Central memory CD4-positive, alpha-beta T cell (primary cell): ENCODE measurements at regions not wholly inside any gene's neighbourhood (a gene's known extent, or its start where the extent isn't known, plus 50 kb on each side); places are given as distances from the start of the nearest gene placed in this dataset.
"Not testable (repeated sequence)": the region's sequence is repeated elsewhere in the genome, so short reads cannot be mapped to it uniquely, and the experiment has no call there.

Experiments used
- DNase-seq: peaks from one replicate; pipeline ENCODE4 v3.0.0; 2022

GRCh38 chr1:120232834-120233660, 56.7 kb upstream of the SEC22B start:
- DNase-seq = peak; percentile 5

DNA sequence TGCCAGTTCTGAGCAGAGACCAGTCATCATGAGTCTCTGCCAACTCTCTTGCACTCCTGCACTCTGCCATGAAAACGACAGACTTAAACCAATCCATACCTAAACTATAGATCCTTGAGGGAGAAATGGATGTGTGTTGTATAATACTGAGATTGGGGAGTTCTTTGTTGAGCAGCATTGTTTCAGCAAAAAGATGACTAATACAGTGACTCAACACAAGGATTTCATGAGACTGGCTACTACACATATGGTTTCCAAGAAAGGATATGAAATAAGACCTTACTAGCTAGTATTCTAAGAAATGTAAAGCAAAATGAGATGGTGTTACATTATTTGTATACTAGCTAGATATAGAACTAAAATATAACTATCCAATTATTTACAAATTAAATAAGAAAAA, 53.5 kb upstream of the SEC22B start:
- not testable (repeated sequence) for DNase-seq
